ENCODE measurements at regions not wholly inside any gene's neighbourhood (a gene's known extent, or its start where the extent isn't known, plus 50 kb on each side); places are given as distances from the start of the nearest gene placed in this dataset.

DNA sequence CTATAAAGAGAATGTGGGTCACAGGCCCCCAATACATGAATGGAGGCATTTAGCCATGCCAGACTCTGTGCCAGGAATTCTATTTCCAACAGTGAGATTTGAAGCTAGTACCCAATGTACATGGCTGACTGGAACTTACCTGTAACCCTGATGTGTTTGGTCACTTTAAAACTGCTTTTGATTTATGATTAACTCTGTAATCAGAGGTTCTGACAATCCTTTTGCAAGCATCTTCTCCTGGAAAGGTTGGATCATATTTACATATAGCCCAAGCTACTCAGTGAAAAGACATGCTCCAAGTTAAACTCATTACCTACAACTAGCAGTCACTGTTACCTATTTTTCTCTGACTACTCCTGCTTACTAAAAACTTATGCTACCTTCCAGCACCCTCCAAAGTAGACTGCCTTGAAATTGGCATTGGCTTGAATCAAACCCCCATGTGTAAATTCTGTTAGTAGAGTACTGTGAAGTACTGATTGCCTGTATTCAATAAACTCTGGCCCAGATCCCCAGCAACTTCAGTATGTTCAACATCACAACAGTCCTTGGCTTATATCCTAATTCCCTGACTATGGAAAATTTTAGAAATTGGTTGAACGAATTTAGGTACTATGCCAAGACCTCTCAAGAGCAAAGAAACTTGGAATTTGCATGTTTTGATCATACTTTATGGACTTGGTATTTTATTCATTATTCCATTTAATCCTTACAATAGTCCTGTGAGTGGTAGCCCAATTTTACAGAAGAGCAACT is 665.6 kb upstream of the NECTIN3 start:
- CTCF ChIA-PET = no interaction called here
- Histone ChIP-seq H3K36me3 (ENCODE audit: insufficient read depth, low read length, poor library complexity, severe bottlenecking) (no peaks in the 10 kb centered on the region), H3K4me3 (ENCODE audit: low read depth, low read length, poor library complexity, severe bottlenecking) (no peak overlapping the region), H3K27me3 (replicated peaks; ENCODE audit: insufficient read depth, low read depth, low read length, poor library complexity) (no peaks in the 10 kb centered on the region), H3K9me3 (ENCODE audit: low read depth, low read length, poor library complexity, severe bottlenecking) (no peaks in the 10 kb centered on the region), H3K27ac (ENCODE audit: low read depth, low read length, poor library complexity, severe bottlenecking) (no peak overlapping the region), H3K4me1 (ENCODE audit: insufficient read depth, low read length, poor library complexity, severe bottlenecking) (no peaks in the 10 kb centered on the region)
- DNase-seq (ENCODE audit: low spot score) = no peak
- intact Hi-C loops (cut with micrococcal nuclease; ENCODE audit: unreplicated experiment) = no loop called here
- BruUV-seq (replicated peaks) = no TSS peak
- TF ChIP-seq EZH2 (IDR thresholded peaks at IDR 0.05; ENCODE audit: borderline replicate concordance, low read depth, low read length, poor library complexity, severe bottlenecking) (no peak), CTCF (conservative IDR thresholded peaks at IDR 0.05; ENCODE audit: low read depth, low read length) (no peak)
- POLR2A ChIA-PET (ENCODE audit: low non-redundant PET) = no interaction called here

DNA sequence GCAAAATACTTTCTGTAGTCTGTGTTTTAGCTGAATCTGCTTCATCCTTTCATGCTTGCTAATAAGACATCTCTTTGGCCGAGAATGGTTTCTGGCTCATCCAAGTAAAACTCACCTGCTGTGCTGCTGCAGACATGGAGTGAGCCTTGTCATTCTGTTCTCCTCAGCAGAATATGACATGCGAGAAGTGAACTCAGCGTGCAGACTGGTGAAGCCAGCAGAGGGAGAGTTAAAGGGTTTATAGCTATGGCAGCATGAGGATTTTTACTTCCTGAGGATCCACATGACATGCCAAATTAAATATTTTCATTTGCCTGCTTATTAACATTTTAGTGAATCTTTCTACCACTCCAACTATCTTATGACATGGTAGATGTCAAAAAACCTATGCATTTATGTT is 658.4 kb upstream of the NECTIN3 start:
- ChIA-PET CTCF (no interaction called here), POLR2A (ENCODE audit: low non-redundant PET) (no interaction called here)
- intact Hi-C loops (cut with micrococcal nuclease; ENCODE audit: unreplicated experiment) = loop anchor here (10.0 kb wide), 1 partner anchor 662 kb away; the partner anchor contains the start of gene NECTIN3
- TF ChIP-seq CTCF (conservative IDR thresholded peaks at IDR 0.05; ENCODE audit: low read depth, low read length) = peak; percentile 28; the same call in 1 of the 2 replicates
- no peak for TF ChIP-seq EZH2 (IDR thresholded peaks at IDR 0.05; ENCODE audit: borderline replicate concordance, low read depth, low read length, poor library complexity, severe bottlenecking)
- BruUV-seq (replicated peaks) = no TSS peak
- peaks cover 31% of the 10 kb centered on the region for H3K4me1 ChIP-seq (ENCODE audit: insufficient read depth, low read length, poor library complexity, severe bottlenecking)
- H3K36me3 ChIP-seq (ENCODE audit: insufficient read depth, low read length, poor library complexity, severe bottlenecking) = no peaks in the 10 kb centered on the region
- no peak overlapping the region for H3K4me3 ChIP-seq (ENCODE audit: low read depth, low read length, poor library complexity, severe bottlenecking)
- peak overlapping the region; percentile 87 for H3K27ac ChIP-seq (ENCODE audit: low read depth, low read length, poor library complexity, severe bottlenecking)
- peak; percentile 86 for DNase-seq (ENCODE audit: low spot score)
- no peaks in the 10 kb centered on the region for H3K27me3 ChIP-seq (replicated peaks; ENCODE audit: insufficient read depth, low read depth, low read length, poor library complexity)
- no peaks in the 10 kb centered on the region for H3K9me3 ChIP-seq (ENCODE audit: low read depth, low read length, poor library complexity, severe bottlenecking)

DNA sequence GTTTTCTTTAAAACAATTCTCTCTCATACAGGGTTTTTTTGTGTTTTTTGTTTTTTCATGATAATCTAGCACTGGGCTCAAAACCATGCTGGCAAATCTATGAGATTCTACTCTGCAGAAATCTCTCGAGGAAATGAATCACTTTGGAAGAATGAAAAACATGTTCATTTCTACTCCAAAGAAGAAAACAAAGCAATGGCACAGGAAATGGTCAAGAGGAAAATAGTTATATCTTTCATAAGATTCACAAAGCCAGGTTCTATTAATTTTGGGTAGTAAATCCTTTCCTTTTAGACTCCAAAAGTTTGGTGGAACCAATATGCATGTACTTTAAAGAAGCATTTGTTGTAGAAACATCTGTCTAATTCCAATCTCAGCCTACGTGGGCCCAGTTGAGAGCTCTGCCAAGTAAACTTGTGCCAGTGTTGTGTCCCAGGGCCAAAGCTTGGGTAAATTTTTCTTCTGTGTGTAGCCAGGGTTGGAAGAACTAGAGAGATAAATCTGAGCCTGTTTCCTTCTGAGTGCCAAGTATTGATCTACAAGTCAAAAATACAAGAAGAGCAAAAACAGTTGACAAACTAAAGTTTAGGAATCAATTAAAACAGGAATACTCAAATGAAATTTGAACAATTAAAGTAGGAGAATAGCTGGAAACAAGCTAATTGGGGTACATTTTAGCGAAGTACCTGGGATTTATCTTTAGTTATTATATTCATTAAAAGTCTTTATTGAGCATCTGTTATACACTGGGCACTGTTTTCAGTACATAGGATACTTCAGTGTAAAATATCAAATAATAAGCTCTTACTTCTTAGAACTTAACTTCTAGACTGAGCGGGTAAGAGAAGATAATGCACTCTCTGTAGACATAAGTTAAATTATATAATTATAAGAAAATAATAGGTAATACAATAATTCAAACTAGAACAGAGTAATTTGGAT is 657.5 kb upstream of the NECTIN3 start:
- Histone ChIP-seq H3K4me3 (ENCODE audit: low read depth, low read length, poor library complexity, severe bottlenecking) (no peak overlapping the region), H3K27ac (ENCODE audit: low read depth, low read length, poor library complexity, severe bottlenecking) (peak overlapping the region; percentile 87), H3K4me1 (ENCODE audit: insufficient read depth, low read length, poor library complexity, severe bottlenecking) (peaks cover 35% of the 10 kb centered on the region), H3K9me3 (ENCODE audit: low read depth, low read length, poor library complexity, severe bottlenecking) (no peaks in the 10 kb centered on the region), H3K27me3 (replicated peaks; ENCODE audit: insufficient read depth, low read depth, low read length, poor library complexity) (no peaks in the 10 kb centered on the region), H3K36me3 (ENCODE audit: insufficient read depth, low read length, poor library complexity, severe bottlenecking) (no peaks in the 10 kb centered on the region)
- DNase-seq (ENCODE audit: low spot score) = peak; percentile 93
- POLR2A ChIA-PET (ENCODE audit: low non-redundant PET) = interaction anchor here (0.6 kb wide), 1 partner anchor 878 kb away, joined by 3 read pairs; no protein-coding TSS in a partner anchor
- intact Hi-C loops (cut with micrococcal nuclease; ENCODE audit: unreplicated experiment) = loop anchor here (10.0 kb wide), 1 partner anchor 661 kb away; the partner anchor contains the start of gene NECTIN3
- no peak for TF ChIP-seq CTCF (conservative IDR thresholded peaks at IDR 0.05; ENCODE audit: low read depth, low read length)
- no peak for TF ChIP-seq EZH2 (IDR thresholded peaks at IDR 0.05; ENCODE audit: borderline replicate concordance, low read depth, low read length, poor library complexity, severe bottlenecking)
- BruUV-seq (replicated peaks) = no TSS peak
- CTCF ChIA-PET = no interaction called here

All from A673 (cell line).